T-helper 2 cell treated with Interferon-gamma antibody and Interleukin-4, amounts not matched to agents 5 μg/mL and 100 μg/mL, for 36 hours (primary cell): ENCODE measurements at regions not wholly inside any gene's neighbourhood (a gene's known extent, or its start where the extent isn't known, plus 50 kb on each side); places are given as distances from the start of the nearest gene placed in this dataset.
A peak's percentile ranks its signal among the peaks of the same experiment; 100 is the strongest.
"Not testable (repeated sequence)": the region's sequence is repeated elsewhere in the genome, so short reads cannot be mapped to it uniquely, and the experiment has no call there.

Source experiments
- DNase-seq: peaks from one replicate; pipeline ENCODE4 v3.0.0; 2021; ENCODE audit warnings: low spot score
- H3K27ac Mint-ChIP-seq: one replicate; pipeline ENCODE4 v1.8.0; 2021; ENCODE audit warnings: mild to moderate bottlenecking, mixed read lengths
- H3K27me3 Mint-ChIP-seq: one replicate; pipeline ENCODE4 v1.8.0; 2021; ENCODE audit warnings: low read depth, mixed read lengths
- H3K36me3 Mint-ChIP-seq: one replicate; pipeline ENCODE4 v1.8.0; 2021; ENCODE audit warnings: low read depth, mixed read lengths
- H3K4me1 Mint-ChIP-seq: one replicate; pipeline ENCODE4 v1.8.0; 2021; ENCODE audit warnings: low read depth, mixed read lengths
- H3K4me3 Mint-ChIP-seq: one replicate; pipeline ENCODE4 v1.8.0; 2022; ENCODE audit warnings: mild to moderate bottlenecking, moderate library complexity, mixed read lengths
- H3K9me3 Mint-ChIP-seq: one replicate; pipeline ENCODE4 v1.8.0; 2021; ENCODE audit warnings: mixed read lengths

GRCh38 chr9:110096674-110097073 is 111.3 kb downstream of the C9orf152 start:
- DNase-seq, H3K27me3 Mint-ChIP-seq, H3K27ac Mint-ChIP-seq, H3K9me3 Mint-ChIP-seq, H3K4me3 Mint-ChIP-seq: not testable (repeated sequence)
- Mint-ChIP-seq H3K36me3 (peaks cover 14% of the 10 kb centered on the region), H3K4me1 (peaks cover 31% of the 10 kb centered on the region)

DNA sequence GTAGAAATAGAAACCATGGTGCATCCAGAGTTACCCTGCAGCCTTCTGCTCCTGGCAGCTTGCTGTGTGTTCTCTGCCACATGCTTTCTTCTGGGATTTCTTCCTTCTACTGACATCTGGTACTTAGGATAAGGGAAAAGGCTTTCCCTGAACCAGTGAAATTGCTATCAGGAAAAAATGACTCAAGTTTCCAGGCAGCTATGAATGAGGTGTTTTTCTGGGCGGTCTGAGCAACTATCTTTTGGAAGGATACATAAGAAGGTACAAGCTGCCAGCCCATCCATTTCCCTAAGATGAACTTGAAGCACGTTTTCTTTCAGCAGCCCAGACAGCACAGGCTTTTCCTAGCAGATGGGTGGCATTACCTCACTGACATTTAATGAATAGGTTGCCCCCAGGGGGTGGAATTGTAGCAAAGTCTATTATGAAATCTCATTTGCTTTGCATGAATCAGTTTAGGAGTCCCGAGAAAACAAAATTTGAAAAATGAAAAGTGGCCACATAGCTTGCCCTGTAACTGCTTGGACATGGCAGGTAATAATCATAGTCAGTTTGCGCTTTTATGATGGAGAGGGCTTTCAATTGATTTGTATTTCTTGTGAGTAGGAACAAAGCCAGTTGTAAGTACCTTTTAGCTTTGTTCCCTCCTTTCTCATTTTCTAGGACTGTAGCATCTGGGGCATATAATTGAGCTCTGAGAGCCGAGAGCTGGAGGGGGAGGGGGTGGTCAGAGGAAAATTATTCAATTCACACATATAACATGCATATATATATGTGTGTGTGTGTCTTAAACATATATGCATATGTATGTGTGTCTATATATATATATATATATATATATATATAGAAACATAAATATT is 108.5 kb downstream of the C9orf152 start:
- no peak for DNase-seq
- peaks cover 34% of the 10 kb centered on the region for H3K4me1 Mint-ChIP-seq
- no peaks in the 10 kb centered on the region for H3K27me3 Mint-ChIP-seq
- H3K27ac Mint-ChIP-seq = no peak overlapping the region
- H3K36me3 Mint-ChIP-seq = peaks cover 20% of the 10 kb centered on the region
- H3K4me3 Mint-ChIP-seq = no peak overlapping the region
- no peaks in the 10 kb centered on the region for H3K9me3 Mint-ChIP-seq

DNA sequence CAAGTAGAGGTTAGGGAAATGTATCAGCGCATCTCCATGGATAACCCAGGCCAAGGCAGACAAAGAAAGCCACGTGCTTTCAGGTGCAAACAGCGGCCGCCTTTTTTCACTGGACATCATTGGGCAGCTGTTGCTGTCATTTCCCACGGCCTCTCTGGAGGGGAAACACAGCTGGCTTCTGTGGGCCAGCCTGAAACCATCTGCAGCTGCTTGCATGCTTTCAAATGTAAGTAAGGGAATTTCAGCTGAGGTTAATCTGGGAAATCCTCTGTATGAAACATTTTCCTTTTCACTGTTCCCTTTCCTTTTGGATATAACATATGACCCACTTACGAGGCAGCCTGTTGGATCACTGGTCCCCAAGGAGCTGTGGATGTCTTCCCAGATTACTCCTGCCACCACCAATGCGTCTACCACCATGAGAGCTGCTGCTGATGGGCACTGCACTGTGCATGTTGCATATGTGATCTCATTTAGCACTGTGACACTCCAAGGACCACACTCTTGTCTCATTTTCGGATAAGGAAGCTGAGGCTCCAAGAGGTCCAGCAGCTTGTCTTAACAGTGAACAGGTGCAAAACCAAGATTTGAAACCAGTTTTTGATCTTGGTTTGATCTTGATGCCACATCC is 106.3 kb downstream of the C9orf152 start:
- H3K4me3 Mint-ChIP-seq = no peak overlapping the region
- no peaks in the 10 kb centered on the region for H3K27me3 Mint-ChIP-seq
- no peak for DNase-seq
- peaks cover 38% of the 10 kb centered on the region for H3K4me1 Mint-ChIP-seq
- no peaks in the 10 kb centered on the region for H3K9me3 Mint-ChIP-seq
- H3K36me3 Mint-ChIP-seq = peaks cover 23% of the 10 kb centered on the region
- H3K27ac Mint-ChIP-seq = peak overlapping the region; percentile 65

DNA sequence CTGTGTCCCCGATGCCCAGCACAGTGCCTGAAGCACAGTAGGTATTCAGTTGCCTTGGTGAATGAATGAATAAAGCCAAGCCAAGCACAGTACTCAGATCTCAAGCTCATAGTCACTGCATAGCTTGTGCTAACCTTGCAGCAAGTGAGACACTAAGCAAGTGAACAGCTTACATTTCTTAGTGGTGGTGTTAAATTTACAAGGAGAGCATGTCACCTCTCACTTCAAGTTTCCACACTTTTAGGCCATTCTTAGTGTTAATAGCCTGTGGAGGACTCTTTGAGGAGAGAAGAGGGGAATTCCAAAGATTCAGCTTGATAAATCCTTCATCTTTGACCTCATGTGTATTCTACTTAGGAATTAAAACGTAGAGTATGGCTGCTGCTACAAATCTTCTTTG is 104.7 kb downstream of the C9orf152 start:
- DNase-seq = no peak
- Mint-ChIP-seq H3K27me3 (no peaks in the 10 kb centered on the region), H3K4me3 (no peak overlapping the region)

GRCh38 chr9:110104261-110104809 is 103.6 kb downstream of the C9orf152 start:
- DNase-seq = no peak
- Mint-ChIP-seq H3K27me3 (no peaks in the 10 kb centered on the region), H3K9me3 (no peaks in the 10 kb centered on the region), H3K4me1 (peaks cover 31% of the 10 kb centered on the region), H3K4me3 (no peak overlapping the region), H3K27ac (no peak overlapping the region), H3K36me3 (peaks cover 17% of the 10 kb centered on the region)

More for the DNA sequence above, 104.7 kb downstream of the C9orf152 start:
- peaks cover 38% of the 10 kb centered on the region for H3K4me1 Mint-ChIP-seq
- peaks cover 23% of the 10 kb centered on the region for H3K36me3 Mint-ChIP-seq
- H3K27ac Mint-ChIP-seq = peak overlapping the region; percentile 49
- H3K9me3 Mint-ChIP-seq = no peaks in the 10 kb centered on the region

GRCh38 chr9:110105107-110105506 is 102.9 kb downstream of the C9orf152 start:
- no peak overlapping the region for H3K27ac Mint-ChIP-seq
- H3K4me3 Mint-ChIP-seq = no peak overlapping the region

GRCh38 chr9:110106661-110107060 is 101.3 kb downstream of the C9orf152 start:
- Mint-ChIP-seq H3K36me3 (peaks cover 15% of the 10 kb centered on the region), H3K27ac (no peak overlapping the region), H3K4me3 (no peak overlapping the region), H3K4me1 (peaks cover 31% of the 10 kb centered on the region), H3K9me3 (no peaks in the 10 kb centered on the region), H3K27me3 (no peaks in the 10 kb centered on the region)
- DNase-seq = no peak

More at GRCh38 chr9:110105107-110105506, 102.9 kb downstream of the C9orf152 start:
- Mint-ChIP-seq H3K4me1 (peaks cover 37% of the 10 kb centered on the region), H3K9me3 (no peaks in the 10 kb centered on the region), H3K36me3 (peaks cover 17% of the 10 kb centered on the region), H3K27me3 (no peaks in the 10 kb centered on the region)
- DNase-seq = no peak

GRCh38 chr9:110109333-110110092 is 98.4 kb downstream of the C9orf152 start:
- no peaks in the 10 kb centered on the region for H3K9me3 Mint-ChIP-seq
- peak overlapping the region; percentile 45 for H3K27ac Mint-ChIP-seq

GRCh38 chr9:110110154-110110553 is 97.8 kb downstream of the C9orf152 start:
- no peak for DNase-seq
- Mint-ChIP-seq H3K27ac (no peak overlapping the region), H3K36me3 (peaks cover 10% of the 10 kb centered on the region), H3K27me3 (no peaks in the 10 kb centered on the region), H3K4me1 (peaks cover 16% of the 10 kb centered on the region), H3K4me3 (no peak overlapping the region), H3K9me3 (no peaks in the 10 kb centered on the region)

More at GRCh38 chr9:110109333-110110092, 98.4 kb downstream of the C9orf152 start:
- peaks cover 16% of the 10 kb centered on the region for H3K4me1 Mint-ChIP-seq
- peaks cover 10% of the 10 kb centered on the region for H3K36me3 Mint-ChIP-seq
- no peaks in the 10 kb centered on the region for H3K27me3 Mint-ChIP-seq
- no peak for DNase-seq
- H3K4me3 Mint-ChIP-seq = no peak overlapping the region

- no peak for DNase-seq
- Mint-ChIP-seq H3K36me3 (peaks cover 7% of the 10 kb centered on the region), H3K4me3 (no peak overlapping the region), H3K27me3 (no peaks in the 10 kb centered on the region), H3K27ac (no peak overlapping the region), H3K9me3 (no peaks in the 10 kb centered on the region), H3K4me1 (peaks cover 17% of the 10 kb centered on the region)
Measured at GRCh38 chr9:110111868-110112267, 96.1 kb downstream of the C9orf152 start.

GRCh38 chr9:110112792-110113191 is 95.2 kb downstream of the C9orf152 start:
- no peaks in the 10 kb centered on the region for H3K9me3 Mint-ChIP-seq
- H3K36me3 Mint-ChIP-seq = peaks cover 7% of the 10 kb centered on the region
- DNase-seq = no peak
- H3K4me3 Mint-ChIP-seq = no peak overlapping the region
- peaks cover 17% of the 10 kb centered on the region for H3K4me1 Mint-ChIP-seq
- no peak overlapping the region for H3K27ac Mint-ChIP-seq
- no peaks in the 10 kb centered on the region for H3K27me3 Mint-ChIP-seq

- peak overlapping the region; percentile 11 for H3K27ac Mint-ChIP-seq
- no peaks in the 10 kb centered on the region for H3K9me3 Mint-ChIP-seq
- peaks cover 17% of the 10 kb centered on the region for H3K4me1 Mint-ChIP-seq
- H3K4me3 Mint-ChIP-seq = no peak overlapping the region
- no peaks in the 10 kb centered on the region for H3K27me3 Mint-ChIP-seq
- DNase-seq = no peak
- peaks cover 7% of the 10 kb centered on the region for H3K36me3 Mint-ChIP-seq
Measured at GRCh38 chr9:110114086-110114858, 93.7 kb downstream of the C9orf152 start.

DNA sequence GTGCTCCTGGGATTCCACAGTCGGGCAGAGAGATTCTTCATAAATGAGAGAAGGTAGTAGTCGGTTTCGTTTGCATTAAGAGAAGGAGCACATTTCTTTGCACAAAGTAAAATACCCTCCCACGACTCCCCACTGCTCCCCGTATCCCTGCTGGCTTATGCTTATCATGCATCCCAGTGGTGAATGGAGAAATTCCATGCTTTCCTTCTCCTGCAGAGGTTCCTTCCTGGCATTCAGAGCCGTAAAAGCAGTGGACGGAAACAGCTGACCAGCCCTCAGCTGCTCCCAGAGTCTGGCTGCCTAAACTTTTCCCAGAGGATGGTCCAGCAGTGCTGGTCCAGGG is 93.1 kb downstream of the C9orf152 start:
- Mint-ChIP-seq H3K36me3 (peaks cover 9% of the 10 kb centered on the region), H3K4me1 (peaks cover 11% of the 10 kb centered on the region), H3K4me3 (no peak overlapping the region), H3K27me3 (no peaks in the 10 kb centered on the region), H3K9me3 (no peaks in the 10 kb centered on the region), H3K27ac (peak overlapping the region; percentile 20)
- no peak for DNase-seq
